ENCODE measurements at regions not wholly inside any gene's neighbourhood (a gene's known extent, or its start where the extent isn't known, plus 50 kb on each side); places are given as distances from the start of the nearest gene placed in this dataset.

DNA sequence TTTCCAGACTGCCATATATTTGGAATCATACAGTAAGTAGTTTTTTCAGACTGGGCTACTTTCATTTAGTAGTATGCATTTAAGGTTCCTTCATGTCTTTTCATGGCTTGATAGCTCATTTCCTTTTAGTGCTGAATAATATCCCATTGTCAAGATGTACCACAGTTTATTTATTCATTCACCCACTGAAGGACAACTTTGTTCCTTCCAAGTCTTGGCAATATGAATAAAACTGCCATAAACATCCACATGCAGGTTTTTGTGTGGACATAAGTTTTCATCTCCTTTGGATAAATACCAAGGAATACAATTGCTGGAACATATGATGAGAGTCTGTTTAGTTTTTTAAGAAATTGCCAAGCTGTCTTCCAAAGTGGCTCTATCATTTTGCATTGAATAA is 366.4 kb upstream of the NFIA start:
- no peak for DNase-seq (ENCODE audit: low read depth)
- TF ChIP-seq, protein P1, sequence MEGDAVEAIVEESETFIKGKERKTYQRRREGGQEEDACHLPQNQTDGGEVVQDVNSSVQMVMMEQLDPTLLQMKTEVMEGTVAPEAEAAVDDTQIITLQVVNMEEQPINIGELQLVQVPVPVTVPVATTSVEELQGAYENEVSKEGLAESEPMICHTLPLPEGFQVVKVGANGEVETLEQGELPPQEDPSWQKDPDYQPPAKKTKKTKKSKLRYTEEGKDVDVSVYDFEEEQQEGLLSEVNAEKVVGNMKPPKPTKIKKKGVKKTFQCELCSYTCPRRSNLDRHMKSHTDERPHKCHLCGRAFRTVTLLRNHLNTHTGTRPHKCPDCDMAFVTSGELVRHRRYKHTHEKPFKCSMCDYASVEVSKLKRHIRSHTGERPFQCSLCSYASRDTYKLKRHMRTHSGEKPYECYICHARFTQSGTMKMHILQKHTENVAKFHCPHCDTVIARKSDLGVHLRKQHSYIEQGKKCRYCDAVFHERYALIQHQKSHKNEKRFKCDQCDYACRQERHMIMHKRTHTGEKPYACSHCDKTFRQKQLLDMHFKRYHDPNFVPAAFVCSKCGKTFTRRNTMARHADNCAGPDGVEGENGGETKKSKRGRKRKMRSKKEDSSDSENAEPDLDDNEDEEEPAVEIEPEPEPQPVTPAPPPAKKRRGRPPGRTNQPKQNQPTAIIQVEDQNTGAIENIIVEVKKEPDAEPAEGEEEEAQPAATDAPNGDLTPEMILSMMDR (IDR thresholded peaks at IDR 0.05; ENCODE audit: insufficient read depth, low read depth, low read length, missing control alignments): no peak
- H3K4me3 ChIP-seq (ENCODE audit: low read depth, low read length): no peak overlapping the region

DNA sequence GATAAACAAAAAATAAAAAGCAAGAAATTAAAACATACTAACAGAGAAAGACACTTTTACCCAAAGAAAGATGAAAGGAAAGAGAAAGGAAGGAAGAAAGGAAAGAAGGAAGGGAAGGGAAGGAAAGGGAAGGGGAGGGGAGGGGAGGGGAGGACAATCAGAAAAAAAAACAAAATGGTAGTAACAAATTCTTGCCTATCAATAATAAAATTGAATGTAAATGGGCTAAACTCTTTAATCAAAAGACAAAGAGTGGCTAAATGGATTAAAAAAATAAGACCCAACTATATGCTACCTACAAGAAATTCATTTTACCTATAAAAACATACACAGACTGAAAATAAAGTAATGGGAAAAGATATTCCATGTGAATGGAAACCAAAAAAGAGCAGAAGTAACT is 372.9 kb upstream of the NFIA start:
- H3K4me3 ChIP-seq (ENCODE audit: low read depth, low read length): no peak overlapping the region
- TF ChIP-seq, protein P1 (IDR thresholded peaks at IDR 0.05; ENCODE audit: insufficient read depth, low read depth, low read length, missing control alignments): no peak
- no peak for DNase-seq (ENCODE audit: low read depth)

DNA sequence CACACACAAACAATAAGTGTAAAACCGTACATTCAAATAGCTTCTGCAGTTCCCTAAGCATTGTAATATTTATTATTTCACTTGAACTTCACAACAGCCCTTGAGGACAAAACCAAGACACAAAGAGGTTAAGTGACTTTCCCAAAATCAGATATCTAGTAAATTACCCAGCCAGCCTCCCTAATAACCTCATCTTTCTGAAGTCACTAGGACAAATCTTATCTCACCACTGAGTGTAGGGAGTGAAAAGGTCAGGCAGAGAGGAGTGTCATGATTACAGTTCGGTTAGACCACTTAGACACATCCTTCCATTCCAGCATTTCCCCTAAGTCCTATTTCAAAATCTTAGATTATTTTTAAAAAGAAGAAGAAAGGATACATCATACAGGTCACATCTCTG is 377.3 kb upstream of the NFIA start:
- TF ChIP-seq, protein P1 (IDR thresholded peaks at IDR 0.05; ENCODE audit: insufficient read depth, low read depth, low read length, missing control alignments): no peak
- DNase-seq (ENCODE audit: low read depth): no peak
- H3K4me3 ChIP-seq (ENCODE audit: low read depth, low read length): no peak overlapping the region

DNA sequence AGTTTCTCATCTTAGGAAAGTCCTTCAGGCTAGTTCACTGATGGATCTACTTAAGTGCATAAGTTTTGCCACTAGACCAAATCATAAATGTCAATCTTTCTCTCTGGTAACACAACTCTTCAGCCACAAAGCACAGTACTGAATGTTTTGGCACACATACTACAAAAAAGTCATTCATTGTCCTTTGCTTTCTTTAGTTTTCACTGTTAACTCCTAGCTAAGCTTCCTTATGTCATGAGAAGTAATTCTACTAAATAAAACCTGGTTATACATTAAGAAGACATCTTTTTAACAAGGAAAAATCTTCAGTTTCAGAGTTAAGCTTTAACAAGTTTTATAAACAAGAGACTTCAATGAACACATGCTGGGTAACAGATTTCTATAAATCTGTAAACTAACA is 379.2 kb upstream of the NFIA start:
- no peak overlapping the region for H3K4me3 ChIP-seq (ENCODE audit: low read depth, low read length)
- TF ChIP-seq, protein P1 (IDR thresholded peaks at IDR 0.05; ENCODE audit: insufficient read depth, low read depth, low read length, missing control alignments): no peak
- DNase-seq (ENCODE audit: low read depth): no peak

DNA sequence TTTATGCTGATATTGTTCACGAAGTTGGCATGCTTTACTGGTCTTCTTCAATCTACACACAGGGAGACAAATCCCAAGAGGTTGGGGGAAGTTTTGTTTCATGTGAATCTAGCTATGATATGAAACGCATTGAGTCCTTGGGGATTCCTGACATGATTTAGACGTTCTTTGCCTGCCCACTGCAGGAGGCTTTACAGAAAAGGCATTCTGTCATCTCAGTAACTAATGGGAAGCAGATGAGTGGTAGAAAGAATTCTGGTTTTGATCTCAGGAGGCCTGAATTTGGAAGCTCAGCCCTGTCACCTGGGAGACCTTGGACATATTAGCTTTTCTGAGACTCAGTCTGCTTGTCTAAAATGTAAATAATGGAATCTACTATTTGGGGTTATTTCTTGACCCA is 383.0 kb upstream of the NFIA start:
- no peak overlapping the region for H3K4me3 ChIP-seq (ENCODE audit: low read depth, low read length)
- TF ChIP-seq, protein P1 (IDR thresholded peaks at IDR 0.05; ENCODE audit: insufficient read depth, low read depth, low read length, missing control alignments): no peak
- no peak for DNase-seq (ENCODE audit: low read depth)

DNA sequence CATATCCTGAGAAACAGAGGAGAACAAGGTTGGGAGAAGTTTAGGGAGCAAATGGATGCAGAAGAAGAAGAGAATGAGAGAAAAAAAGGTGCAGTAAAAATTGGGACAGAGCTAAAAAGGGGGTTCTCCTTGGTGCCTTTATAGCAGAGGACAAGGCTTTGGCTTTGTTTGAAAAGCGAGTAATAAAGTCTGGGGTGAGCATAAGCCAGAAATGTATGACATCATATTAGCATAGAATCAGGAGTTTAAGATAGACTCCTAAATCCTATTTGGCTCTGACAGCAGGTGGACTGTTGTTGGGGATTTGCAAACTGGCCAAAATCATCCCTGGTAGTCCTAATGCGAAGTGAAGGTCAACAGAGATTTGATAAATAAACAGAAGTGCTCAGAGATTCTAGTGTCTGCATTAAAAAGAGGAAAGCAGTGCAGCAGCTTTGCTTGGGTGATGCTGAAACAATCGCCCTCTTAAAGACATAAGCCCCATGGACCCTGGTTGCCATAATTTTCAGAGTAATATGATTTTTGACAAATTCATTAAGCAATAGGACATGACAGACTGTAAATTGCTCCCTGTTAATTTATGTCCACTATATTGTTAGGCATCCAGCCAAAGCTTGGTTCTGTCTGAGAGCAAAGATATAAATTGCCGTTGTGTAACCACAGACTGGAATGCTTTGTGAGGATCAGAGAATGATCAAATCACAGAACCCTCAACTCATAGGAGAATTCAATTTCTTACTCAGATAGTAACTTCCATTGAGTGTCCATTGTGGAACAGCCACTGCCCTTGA is 385.0 kb upstream of the NFIA start:
- TF ChIP-seq, protein P1 (IDR thresholded peaks at IDR 0.05; ENCODE audit: insufficient read depth, low read depth, low read length, missing control alignments): no peak
- H3K4me3 ChIP-seq (ENCODE audit: low read depth, low read length): no peak overlapping the region
- no peak for DNase-seq (ENCODE audit: low read depth)

DNA sequence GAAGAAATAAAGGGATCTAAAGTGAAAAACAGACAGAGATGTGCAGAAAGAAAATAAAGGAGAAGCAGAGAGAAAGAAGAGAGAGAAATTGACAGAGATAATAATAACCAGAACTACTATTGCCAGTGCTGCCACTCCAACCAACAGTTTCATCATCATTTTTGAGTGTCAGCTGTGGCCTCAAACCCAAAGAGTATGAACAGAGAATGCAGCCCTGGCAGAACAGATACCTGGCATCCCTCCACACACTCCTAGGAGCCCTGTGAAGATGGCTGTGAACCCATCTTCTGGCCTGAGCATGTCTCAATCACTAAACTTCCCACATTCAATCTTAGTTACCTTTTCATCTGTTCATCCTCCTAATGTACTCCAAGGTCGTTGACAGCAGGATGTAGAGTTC is 385.8 kb upstream of the NFIA start:
- no peak for DNase-seq (ENCODE audit: low read depth)
- H3K4me3 ChIP-seq (ENCODE audit: low read depth, low read length): no peak overlapping the region
- TF ChIP-seq, protein P1 (IDR thresholded peaks at IDR 0.05; ENCODE audit: insufficient read depth, low read depth, low read length, missing control alignments): no peak
